HEK293 (cell line): ENCODE measurements at regions not wholly inside any gene's neighbourhood (a gene's known extent, or its start where the extent isn't known, plus 50 kb on each side); places are given as distances from the start of the nearest gene placed in this dataset.

ENCODE experiments used
- CTCF ChIA-PET: fragments of 350-600 bp; formaldehyde crosslinking; extraction: SDS; loops from one replicate; lab custom pipeline; 2021; ENCODE audit warnings: antibody characterized with exemption; lab: Yijun Ruan, JAX
- POLR2A ChIA-PET: fragments of 300-600 bp; formaldehyde crosslinking; extraction: SDS; loops from one replicate; lab custom pipeline; 2020; ENCODE audit warnings: antibody characterized with exemption, inconsistent platforms; lab: Yijun Ruan, JAX
- H3K27ac ChIP-seq: fragments of 200-500 bp; sonication (Bioruptor generic); 2 replicates; pipeline ENCODE4 v1.5.1; 2014; ENCODE audit warnings: low read depth, low read length, control low read depth, inconsistent platforms; ENCODE audit errors: extremely low read depth
- H3K36me3 ChIP-seq, 2 experiments: fragments of 200-500 bp in 1 of 2; sonication (Bioruptor generic) in 1 of 2; 1 replicate in 1 of 2; 2 replicates in 1 of 2; pipeline ENCODE4 v1.5.1; 2014 to 2017; ENCODE audit warnings: inconsistent platforms in 2 of 2, low read length in 2 of 2; ENCODE audit not compliant: control insufficient read depth in 2 of 2, insufficient read depth in 1 of 2
- H3K4me1 ChIP-seq: fragments of 200-500 bp; sonication (Bioruptor generic); 2 replicates; pipeline ENCODE4 v1.5.1; 2014; ENCODE audit warnings: mild to moderate bottlenecking, low read length, inconsistent platforms; ENCODE audit not compliant: control insufficient read depth, insufficient read depth
- H3K4me3 ChIP-seq: 2 replicates; pipeline ENCODE4 v1.5.1; 2011; ENCODE audit warnings: low read depth, mild to moderate bottlenecking, control low read depth, low read length, moderate library complexity
- H3K9me3 ChIP-seq: fragments of 200-500 bp; sonication (Bioruptor generic); 2 replicates; pipeline ENCODE4 v1.5.1; 2014; ENCODE audit warnings: low read depth, low read length, inconsistent platforms; ENCODE audit not compliant: control insufficient read depth, insufficient read depth
- AEBP2 ChIP-seq: fragments of 450-650 bp; formaldehyde crosslinking; IDR thresholded peaks from 2 replicates; pipeline ENCODE4 v1.5.1; 2016; ENCODE audit warnings: missing biosample characterization, missing genetic modification characterization, borderline replicate concordance
- GLI2 ChIP-seq: fragments of 450-650 bp; formaldehyde crosslinking; IDR thresholded peaks from 2 replicates; pipeline ENCODE4; 2017; ENCODE audit warnings: missing biosample characterization, missing genetic modification characterization, low read depth, borderline replicate concordance
- KLF17 ChIP-seq: fragments of 450-650 bp; formaldehyde crosslinking; IDR thresholded peaks from 2 replicates; pipeline ENCODE4 v1.5.1; 2016; ENCODE audit warnings: missing biosample characterization, missing genetic modification characterization
- KLF8 ChIP-seq: fragments of 450-650 bp; formaldehyde crosslinking; IDR thresholded peaks from 2 replicates; pipeline ENCODE4 v1.5.1; 2016; ENCODE audit warnings: missing biosample characterization, missing genetic modification characterization
- OSR2 ChIP-seq: fragments of 450-650 bp; formaldehyde crosslinking; IDR thresholded peaks from 2 replicates; pipeline ENCODE4 v1.5.1; 2016; ENCODE audit warnings: missing biosample characterization, missing genetic modification characterization
- PATZ1 ChIP-seq: fragments of 450-650 bp; formaldehyde crosslinking; IDR thresholded peaks from 2 replicates; pipeline ENCODE4 v1.5.1; 2016; ENCODE audit warnings: missing biosample characterization, missing genetic modification characterization
- PRDM4 ChIP-seq: fragments of 450-650 bp; formaldehyde crosslinking; IDR thresholded peaks from 2 replicates; pipeline ENCODE4 v1.5.1; 2017; ENCODE audit warnings: missing biosample characterization, missing genetic modification characterization
- REPIN1 ChIP-seq: fragments of 450-650 bp; formaldehyde crosslinking; IDR thresholded peaks from 2 replicates; pipeline ENCODE4 v1.5.1; 2017; ENCODE audit warnings: missing biosample characterization, missing genetic modification characterization, low read depth
- TRIM28 ChIP-seq: IDR thresholded peaks from 2 replicates; pipeline ENCODE4 v1.6.1; 2011; ENCODE audit warnings: low read length, control low read depth, borderline replicate concordance
- ZFHX2 ChIP-seq: fragments of 450-650 bp; formaldehyde crosslinking; conservative IDR thresholded peaks from 2 replicates; pipeline ENCODE4 v1.5.1; 2016; ENCODE audit warnings: missing biosample characterization, missing genetic modification characterization
- ZNF148 ChIP-seq: fragments of 450-650 bp; formaldehyde crosslinking; IDR thresholded peaks from 2 replicates; pipeline ENCODE4 v1.5.0; 2017; ENCODE audit warnings: missing biosample characterization, missing genetic modification characterization, borderline replicate concordance
- ZNF354C ChIP-seq: fragments of 450-650 bp; formaldehyde crosslinking; IDR thresholded peaks from 2 replicates; pipeline ENCODE4 v1.5.1; 2016; ENCODE audit warnings: missing biosample characterization, missing genetic modification characterization, low read depth, borderline replicate concordance
- ZNF544 ChIP-seq: fragments of 450-650 bp; formaldehyde crosslinking; IDR thresholded peaks from 2 replicates; pipeline ENCODE4 v1.5.0; 2017; ENCODE audit warnings: missing biosample characterization, missing genetic modification characterization
- ZNF555 ChIP-seq: fragments of 450-650 bp; formaldehyde crosslinking; conservative IDR thresholded peaks from 2 replicates; pipeline ENCODE4 v1.5.1; 2017; ENCODE audit warnings: missing biosample characterization, mild to moderate bottlenecking, missing genetic modification characterization, inconsistent platforms
- ZNF654 ChIP-seq: fragments of 450-650 bp; formaldehyde crosslinking; IDR thresholded peaks from 2 replicates; pipeline ENCODE4 v1.5.1; 2016; ENCODE audit warnings: low read depth, missing biosample characterization, missing genetic modification characterization
- ZNF707 ChIP-seq: fragments of 450-650 bp; formaldehyde crosslinking; IDR thresholded peaks from 2 replicates; pipeline ENCODE4 v1.5.1; 2016; ENCODE audit warnings: missing biosample characterization, missing genetic modification characterization

- CTCF ChIA-PET, result no interaction called here
- no peaks in the 10 kb centered on the region for H3K36me3 ChIP-seq
- H3K27ac ChIP-seq, result no peak overlapping the region
- H3K4me1 ChIP-seq, result no peaks in the 10 kb centered on the region
- H3K9me3 ChIP-seq, result no peaks in the 10 kb centered on the region
- TF ChIP-seq ZNF544 (no peak), KLF8 (tag by site-specific recombination) (no peak), ZNF707 (no peak), OSR2 (no peak), REPIN1 (tag by site-specific recombination) (no peak), ZNF354C (tag by site-specific recombination) (no peak), ZNF555 (no peak), PRDM4 (no peak)
- no peak overlapping the region for H3K4me3 ChIP-seq
- POLR2A ChIA-PET, result no interaction called here
Measured at GRCh38 chr12:74235342-74235741, 302.3 kb upstream of the ATXN7L3B start.

GRCh38 chr12:74241341-74241740 lies 296.3 kb upstream of the ATXN7L3B start:
- Histone ChIP-seq H3K27ac (no peak overlapping the region), H3K4me1 (no peaks in the 10 kb centered on the region), H3K9me3 (no peaks in the 10 kb centered on the region), H3K36me3 (no peaks in the 10 kb centered on the region), H3K4me3 (no peak overlapping the region)
- ChIA-PET CTCF (interaction anchor here (0.7 kb wide), 1 partner anchor 86 kb away, joined by 3 read pairs; no protein-coding TSS in a partner anchor), POLR2A (no interaction called here)
- TF ChIP-seq ZNF654 (tag by site-specific recombination), result no peak
- no peak for TF ChIP-seq PATZ1 (tag by site-specific recombination)
- no peak for TF ChIP-seq KLF17 (tag by site-specific recombination)
- no peak for TF ChIP-seq TRIM28
- TF ChIP-seq ZFHX2, result no peak
- no peak for TF ChIP-seq AEBP2 (tag by site-specific recombination)
- no peak for TF ChIP-seq ZNF148 (tag by site-specific recombination)
- no peak for TF ChIP-seq GLI2 (tag by site-specific recombination)
